Kidney (tissue), 13 donors: ENCODE measurements at regions not wholly inside any gene's neighbourhood (a gene's known extent, or its start where the extent isn't known, plus 50 kb on each side); places are given as distances from the start of the nearest gene placed in this dataset.

ENCODE experiments used
- DNase-seq, 5 donors: peaks; one replicate each; pipeline ENCODE4 v3.0.0-alpha.2; 2013 to 2020
- FAIRE-seq: peaks from 2 replicates; lab custom pipeline; 2012; peaks lifted over from hg19 to GRCh38; lab: Jason Lieb, UNC
- H3K27ac ChIP-seq, 2 donors: one replicate each; pipeline ENCODE4 v1.7.0; 2013; ENCODE audit warnings: low read depth in 2 of 2, low read length in 2 of 2, inconsistent platforms in 1 of 2
- H3K27me3 ChIP-seq: one replicate; pipeline ENCODE4 v1.7.1; 2013; ENCODE audit warnings: low read length, inconsistent platforms; ENCODE audit not compliant: control insufficient read depth, insufficient read depth
- H3K36me3 ChIP-seq, 3 donors: one replicate each; pipeline versions ENCODE4 v1.7.0 to v1.7.1; 2013; ENCODE audit warnings: low read length in 3 of 3, control low read depth in 1 of 3, inconsistent platforms in 1 of 3; ENCODE audit not compliant: insufficient read depth in 3 of 3, control insufficient read depth in 2 of 3
- H3K4me1 ChIP-seq, 3 donors: one replicate each; pipeline versions ENCODE4 v1.7.0 to v1.7.1; 2013; ENCODE audit warnings: low read length in 3 of 3, inconsistent platforms in 1 of 3, low read depth in 1 of 3; ENCODE audit not compliant: control insufficient read depth in 2 of 3, insufficient read depth in 2 of 3
- H3K4me3 ChIP-seq, 3 donors: one replicate each; pipeline versions ENCODE4 v1.7.0 to v1.8.1; 2013; ENCODE audit warnings: low read length in 3 of 3, control low read depth in 1 of 3, inconsistent platforms in 1 of 3
- H3K9ac ChIP-seq, 3 donors: one replicate each; pipeline versions ENCODE4 v1.7.0 to v1.7.1; 2013; ENCODE audit warnings: low read length in 3 of 3, control low read depth in 1 of 3, inconsistent platforms in 1 of 3
- H3K9me3 ChIP-seq, 3 donors: one replicate each; pipeline versions ENCODE4 v1.7.0 to v1.7.1; 2013; ENCODE audit warnings: low read length in 3 of 3, control low read depth in 1 of 3, inconsistent platforms in 1 of 3; ENCODE audit not compliant: control insufficient read depth in 2 of 3, insufficient read depth in 1 of 3
- CTCF ChIP-seq: IDR thresholded peaks from 3 replicates; pipeline ENCODE4 v1.5.1; 2012; ENCODE audit warnings: mild to moderate bottlenecking, moderate library complexity, borderline replicate concordance; ENCODE audit not compliant: insufficient read depth; ENCODE audit errors: extremely low read depth
- intact Hi-C: fragments of 100-400 bp; cut with DNase I; formaldehyde crosslinking; loops from one replicate; pipeline ENCODE4 v1.11.1; 2022
- donor health status: control.
- donor health status: control.
- donor health status: control.
- donor health status: control.
- donor health status: control.
- donor health status: DM: yes; HTN: yes; CAD: no.
- donor health status: Normal renal cell carcinoma (clear cell type).

DNA sequence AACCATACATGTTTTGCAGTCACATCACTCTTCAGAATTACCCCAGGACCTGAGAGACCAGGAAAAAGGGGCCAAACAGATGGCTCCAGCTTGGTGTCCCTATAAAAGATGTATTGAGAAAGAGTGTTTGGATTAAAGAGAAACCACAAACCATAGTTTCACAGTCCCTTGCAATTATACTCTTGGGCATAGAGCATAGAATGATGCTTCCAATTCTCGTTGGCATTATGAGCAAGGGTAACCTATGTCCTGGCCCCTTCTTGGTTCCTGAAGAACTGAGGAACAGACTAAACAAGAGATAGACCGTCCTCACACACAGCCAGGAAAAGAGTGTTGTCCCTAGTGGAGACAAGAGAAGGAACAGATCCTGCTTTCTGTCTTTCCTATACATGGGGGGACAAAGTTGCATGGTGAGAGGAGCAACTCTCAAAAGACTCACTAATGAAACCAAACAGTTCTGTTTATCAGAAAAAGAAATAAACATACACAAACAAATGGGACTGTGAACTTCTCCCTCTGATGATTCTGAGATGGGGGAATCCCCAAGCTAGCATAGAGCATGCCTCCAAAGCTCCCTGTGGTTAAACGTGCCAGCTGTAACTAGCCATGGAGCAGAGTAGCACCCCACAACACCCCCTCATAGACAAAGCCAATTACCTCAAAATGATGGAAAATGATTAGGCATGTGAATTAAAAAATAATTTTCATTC lies 908.6 kb downstream of the NTRK3 start:
- no peak for TF ChIP-seq CTCF
- no peak for DNase-seq
- H3K9ac ChIP-seq = no peak overlapping the region
- H3K27ac ChIP-seq = no peak overlapping the region
- intact Hi-C loops = no loop called here
- no peaks in the 10 kb centered on the region for H3K36me3 ChIP-seq
- FAIRE-seq = no peak
- H3K27me3 ChIP-seq = no peaks in the 10 kb centered on the region
- H3K4me3 ChIP-seq = no peak overlapping the region
- no peaks in the 10 kb centered on the region for H3K4me1 ChIP-seq
- no peaks in the 10 kb centered on the region for H3K9me3 ChIP-seq

DNA sequence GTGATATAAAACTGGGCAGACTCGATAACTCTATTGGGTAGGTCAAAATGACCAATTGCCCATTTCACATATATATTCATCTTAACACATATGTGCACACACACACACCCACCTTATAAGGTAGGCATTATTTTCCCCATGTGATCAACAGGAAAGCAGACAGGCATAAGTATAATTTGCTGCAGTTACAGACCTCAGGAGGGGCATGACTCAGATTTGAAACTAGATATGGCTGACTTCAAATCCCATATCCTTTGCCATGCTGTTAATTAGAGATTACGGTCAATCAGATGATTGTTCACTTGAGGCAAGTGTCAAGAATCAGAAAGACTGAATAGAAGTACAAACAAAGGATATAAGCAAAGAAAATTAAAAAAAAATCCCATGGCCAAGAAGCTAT lies 910.6 kb downstream of the NTRK3 start:
- TF ChIP-seq CTCF = no peak
- no peaks in the 10 kb centered on the region for H3K27me3 ChIP-seq
- H3K36me3 ChIP-seq = no peaks in the 10 kb centered on the region
- H3K9me3 ChIP-seq = no peaks in the 10 kb centered on the region
- DNase-seq (no peak), FAIRE-seq (no peak)
- intact Hi-C loops = no loop called here
- H3K27ac ChIP-seq = no peak overlapping the region
- no peak overlapping the region for H3K4me3 ChIP-seq
- H3K4me1 ChIP-seq = no peaks in the 10 kb centered on the region
- no peak overlapping the region for H3K9ac ChIP-seq

DNA sequence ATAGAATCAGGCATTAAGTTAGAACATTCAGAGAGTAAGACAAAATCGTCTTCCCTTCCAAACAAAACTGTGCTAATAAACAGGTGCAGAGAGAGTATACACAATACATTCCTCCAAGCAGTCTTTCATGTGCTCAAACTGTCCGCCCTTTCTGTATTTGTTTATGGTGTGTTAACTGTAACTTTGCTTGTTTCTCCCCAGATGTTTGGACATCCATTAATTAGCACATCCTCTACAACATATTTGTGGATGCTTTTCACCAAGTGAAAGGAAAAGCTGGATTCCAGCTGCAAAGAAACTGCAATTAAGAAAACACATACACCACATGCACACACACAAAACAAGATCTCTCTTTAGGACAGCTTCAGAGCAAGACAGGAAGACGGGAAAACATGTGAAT lies 912.6 kb downstream of the NTRK3 start:
- no peaks in the 10 kb centered on the region for H3K9me3 ChIP-seq
- H3K9ac ChIP-seq = no peak overlapping the region
- H3K36me3 ChIP-seq = no peaks in the 10 kb centered on the region
- no peaks in the 10 kb centered on the region for H3K27me3 ChIP-seq
- no peak overlapping the region for H3K4me3 ChIP-seq
- H3K27ac ChIP-seq = no peak overlapping the region
- DNase-seq = no peak
- intact Hi-C loops = no loop called here
- no peak for FAIRE-seq
- no peak for TF ChIP-seq CTCF
- H3K4me1 ChIP-seq = no peaks in the 10 kb centered on the region

DNA sequence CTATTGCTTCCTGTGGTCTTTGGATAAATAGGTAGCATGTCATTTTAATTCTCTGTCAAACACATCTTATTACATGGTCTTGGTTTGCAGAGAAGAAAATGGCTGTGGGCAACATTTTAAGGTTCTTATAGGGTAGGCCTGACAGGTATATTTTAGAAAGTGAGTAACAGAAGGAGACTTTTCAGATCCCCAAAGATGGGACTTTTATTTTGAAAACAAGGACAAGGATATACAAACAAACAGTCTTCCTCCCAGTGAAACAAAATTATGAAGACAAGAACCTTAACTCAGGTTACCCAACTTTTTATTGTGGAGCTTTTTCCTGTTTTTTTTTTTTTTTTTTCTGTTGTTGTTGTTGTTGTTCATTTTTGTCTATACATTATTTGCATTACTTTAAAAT lies 916.2 kb downstream of the NTRK3 start:
- TF ChIP-seq CTCF = no peak
- Histone ChIP-seq H3K4me1 (no peaks in the 10 kb centered on the region), H3K9me3 (no peaks in the 10 kb centered on the region), H3K9ac (no peak overlapping the region), H3K4me3 (no peak overlapping the region), H3K27me3 (no peaks in the 10 kb centered on the region), H3K27ac (no peak overlapping the region), H3K36me3 (no peaks in the 10 kb centered on the region)
- intact Hi-C loops = no loop called here
- FAIRE-seq (no peak), DNase-seq (no peak)
